Keratinocyte (primary cell): ENCODE measurements at regions not wholly inside any gene's neighbourhood (a gene's known extent, or its start where the extent isn't known, plus 50 kb on each side); places are given as distances from the start of the nearest gene placed in this dataset.

ENCODE experiments used
- DNase-seq: peaks from one replicate; pipeline ENCODE4 v3.0.0-alpha.2; 2011; ENCODE audit warnings: low read depth, missing footprints, low spot score
- FAIRE-seq: peaks from 2 replicates; lab custom pipeline; 2011; peaks lifted over from hg19 to GRCh38; lab: Jason Lieb, UNC
- H2AFZ ChIP-seq: 2 replicates; pipeline ENCODE4 v1.6.0; 2012; ENCODE audit warnings: low read length, control low read depth, inconsistent platforms; ENCODE audit not compliant: control insufficient read depth
- H3K27ac ChIP-seq: 2 replicates; pipeline ENCODE4 v1.5.1; 2011; ENCODE audit warnings: low read length; ENCODE audit not compliant: control insufficient read depth, insufficient read depth
- H3K27me3 ChIP-seq: 3 replicates; pipeline ENCODE4 v1.6.0; 2011; ENCODE audit warnings: low read length; ENCODE audit not compliant: control insufficient read depth, insufficient read depth; ENCODE audit errors: extremely low read depth
- H3K36me3 ChIP-seq, 2 experiments: 2 replicates in 1 of 2; 3 replicates in 1 of 2; pipeline ENCODE4 v1.5.1; 2011; ENCODE audit warnings: low read length in 2 of 2, mild to moderate bottlenecking in 1 of 2; ENCODE audit not compliant: control insufficient read depth in 2 of 2, insufficient read depth in 2 of 2; ENCODE audit errors: extremely low read depth in 1 of 2
- H3K4me1 ChIP-seq: 3 replicates; pipeline ENCODE4 v1.5.1; 2011; ENCODE audit warnings: low read length; ENCODE audit not compliant: control insufficient read depth, insufficient read depth; ENCODE audit errors: extremely low read depth
- H3K4me2 ChIP-seq: 3 replicates; pipeline ENCODE4 v1.6.0; 2011; ENCODE audit warnings: low read depth, low read length; ENCODE audit not compliant: control insufficient read depth, insufficient read depth; ENCODE audit errors: extremely low read depth
- H3K4me3 ChIP-seq, 3 experiments: fragments of 200-600 bp in 1 of 3; sonication (generic) in 1 of 3; 2 replicates in 2 of 3; 3 replicates in 1 of 3; pipeline ENCODE4 v1.5.1; 2011 to 2016; ENCODE audit warnings: low read length in 3 of 3, mild to moderate bottlenecking in 3 of 3, control low read depth in 2 of 3, inconsistent platforms in 1 of 3, low read depth in 1 of 3, mixed read lengths in 1 of 3, mixed run types in 1 of 3, moderate library complexity in 1 of 3; ENCODE audit not compliant: control insufficient read depth in 2 of 3, insufficient read depth in 2 of 3; ENCODE audit errors: extremely low read depth in 1 of 3
- H3K79me2 ChIP-seq: 2 replicates; pipeline ENCODE4 v1.6.0; 2012; ENCODE audit warnings: low read length; ENCODE audit not compliant: control insufficient read depth, insufficient read depth
- H3K9ac ChIP-seq: 3 replicates; pipeline ENCODE4 v1.6.0; 2011; ENCODE audit warnings: low read length; ENCODE audit not compliant: control insufficient read depth, insufficient read depth; ENCODE audit errors: extremely low read depth
- H3K9me1 ChIP-seq: 3 replicates; pipeline ENCODE4 v1.6.0; 2011; ENCODE audit warnings: low read length; ENCODE audit not compliant: control insufficient read depth, insufficient read depth; ENCODE audit errors: extremely low read depth
- H3K9me3 ChIP-seq: 2 replicates; pipeline ENCODE4 v1.5.1; 2012; ENCODE audit warnings: low read depth, low read length; ENCODE audit not compliant: control insufficient read depth
- H4K20me1 ChIP-seq: 3 replicates; pipeline ENCODE4 v1.6.0; 2011; ENCODE audit warnings: low read length; ENCODE audit not compliant: control insufficient read depth, insufficient read depth; ENCODE audit errors: extremely low read depth
- CTCF ChIP-seq, 3 experiments: IDR thresholded peaks in 1 of 3; conservative IDR thresholded peaks in 1 of 3; optimal IDR thresholded peaks in 1 of 3; 2 replicates in 2 of 3; 3 replicates in 1 of 3; pipeline versions ENCODE3 to v1.5.1; 2011; ENCODE audit warnings: low read length in 3 of 3, mild to moderate bottlenecking in 3 of 3, moderate library complexity in 2 of 3, control low read depth in 1 of 3, inconsistent platforms in 1 of 3; ENCODE audit not compliant: insufficient read depth in 2 of 3; ENCODE audit errors: extremely low read depth in 1 of 3
- EZH2 ChIP-seq: IDR thresholded peaks from one replicate; pipeline ENCODE4 v1.6.1; 2012; ENCODE audit warnings: inconsistent platforms, mild to moderate bottlenecking, low read length, moderate library complexity
- dilution Hi-C: fragments of 300-500 bp; cut with MboI; formaldehyde crosslinking; loops from one replicate; pipeline ENCODE4 v1.7.0; 2020; ENCODE audit warnings: low sequenced_read_pairs; ENCODE audit not compliant: extremely low pct_ligation_motif_present

- Histone ChIP-seq H4K20me1 (no peaks in the 10 kb centered on the region), H3K36me3 (no peaks in the 10 kb centered on the region), H3K27me3 (no peaks in the 10 kb centered on the region), H3K9me1 (no peaks in the 10 kb centered on the region), H2AFZ (no peak overlapping the region), H3K4me2 (no peak overlapping the region), H3K27ac (no peak overlapping the region), H3K9me3 (no peaks in the 10 kb centered on the region), H3K4me1 (no peaks in the 10 kb centered on the region), H3K9ac (no peak overlapping the region), H3K79me2 (no peaks in the 10 kb centered on the region), H3K4me3 (no peak overlapping the region)
- DNase-seq (no peak), FAIRE-seq (no peak)
- TF ChIP-seq EZH2, result no peak
- no peak for TF ChIP-seq CTCF (optimal IDR thresholded peaks at IDR 0.05 in 1 of 3, IDR thresholded peaks at IDR 0.05 in 1 of 3, conservative IDR thresholded peaks at IDR 0.05 in 1 of 3; ENCODE audit: extremely low read depth in 1 of 3, insufficient read depth in 2 of 3, low read length in 3 of 3)
- dilution Hi-C loops, result no loop called here
Observed at GRCh38 chrX:20641954-20642353, 375.2 kb upstream of the RPS6KA3 start.

GRCh38 chrX:20639115-20639514 lies 372.4 kb upstream of the RPS6KA3 start:
- dilution Hi-C loops, result no loop called here
- no peak overlapping the region for H3K4me2 ChIP-seq
- H3K9me3 ChIP-seq, result no peaks in the 10 kb centered on the region
- H3K9me1 ChIP-seq, result no peaks in the 10 kb centered on the region
- no peaks in the 10 kb centered on the region for H3K36me3 ChIP-seq
- no peaks in the 10 kb centered on the region for H3K4me1 ChIP-seq
- TF ChIP-seq CTCF (optimal IDR thresholded peaks at IDR 0.05 in 1 of 3, IDR thresholded peaks at IDR 0.05 in 1 of 3, conservative IDR thresholded peaks at IDR 0.05 in 1 of 3; ENCODE audit: extremely low read depth in 1 of 3, insufficient read depth in 2 of 3, low read length in 3 of 3) (no peak), EZH2 (no peak)
- H4K20me1 ChIP-seq, result no peaks in the 10 kb centered on the region
- H3K4me3 ChIP-seq, result no peak overlapping the region
- H3K9ac ChIP-seq, result no peak overlapping the region
- no peaks in the 10 kb centered on the region for H3K27me3 ChIP-seq
- FAIRE-seq (no peak), DNase-seq (no peak)
- no peaks in the 10 kb centered on the region for H3K79me2 ChIP-seq
- H2AFZ ChIP-seq, result no peak overlapping the region
- no peak overlapping the region for H3K27ac ChIP-seq
